Left ventricle myocardium superior (tissue), 1 donor: ENCODE measurements at regions not wholly inside any gene's neighbourhood (a gene's known extent, or its start where the extent isn't known, plus 50 kb on each side); places are given as distances from the start of the nearest gene placed in this dataset.

Experiments
- ATAC-seq: fragments of 200-7000 bp; cut with Tn5 transposase; one replicate; pipeline ENCODE4 v1.9.1; 2020; ENCODE audit warnings: mild to moderate bottlenecking, moderate library complexity
- DNase-seq: peaks from one replicate; pipeline ENCODE4 v3.0.0-alpha.2; 2020
- intact Hi-C: fragments of 100-400 bp; cut with micrococcal nuclease; formaldehyde crosslinking; loops from one replicate; pipeline ENCODE4 v1.11.0; 2022
- donor health status: DM: no; HTN: yes; CAD: no; lungs with severe emphysema.

- no peak for ATAC-seq
- intact Hi-C loops, result no loop called here
Observed at GRCh38 chr9:109967651-109968642, 187.9 kb downstream of the PALM2AKAP2 start.

GRCh38 chr9:109969011-109969410 is 189.0 kb downstream of the PALM2AKAP2 start:
- DNase-seq (no peak), ATAC-seq (peak; percentile 65)
- intact Hi-C loops, result no loop called here

More at GRCh38 chr9:109967651-109968642, 187.9 kb downstream of the PALM2AKAP2 start:
- DNase-seq, result no peak

- ATAC-seq (peak; percentile 34), DNase-seq (peak; percentile 38)
- intact Hi-C loops, result no loop called here
Observed at GRCh38 chr9:109969573-109970237, 189.7 kb downstream of the PALM2AKAP2 start.

GRCh38 chr9:109971226-109971625 is 191.2 kb downstream of the PALM2AKAP2 start:
- ATAC-seq, result no peak
- no peak for DNase-seq
- intact Hi-C loops, result no loop called here

DNA sequence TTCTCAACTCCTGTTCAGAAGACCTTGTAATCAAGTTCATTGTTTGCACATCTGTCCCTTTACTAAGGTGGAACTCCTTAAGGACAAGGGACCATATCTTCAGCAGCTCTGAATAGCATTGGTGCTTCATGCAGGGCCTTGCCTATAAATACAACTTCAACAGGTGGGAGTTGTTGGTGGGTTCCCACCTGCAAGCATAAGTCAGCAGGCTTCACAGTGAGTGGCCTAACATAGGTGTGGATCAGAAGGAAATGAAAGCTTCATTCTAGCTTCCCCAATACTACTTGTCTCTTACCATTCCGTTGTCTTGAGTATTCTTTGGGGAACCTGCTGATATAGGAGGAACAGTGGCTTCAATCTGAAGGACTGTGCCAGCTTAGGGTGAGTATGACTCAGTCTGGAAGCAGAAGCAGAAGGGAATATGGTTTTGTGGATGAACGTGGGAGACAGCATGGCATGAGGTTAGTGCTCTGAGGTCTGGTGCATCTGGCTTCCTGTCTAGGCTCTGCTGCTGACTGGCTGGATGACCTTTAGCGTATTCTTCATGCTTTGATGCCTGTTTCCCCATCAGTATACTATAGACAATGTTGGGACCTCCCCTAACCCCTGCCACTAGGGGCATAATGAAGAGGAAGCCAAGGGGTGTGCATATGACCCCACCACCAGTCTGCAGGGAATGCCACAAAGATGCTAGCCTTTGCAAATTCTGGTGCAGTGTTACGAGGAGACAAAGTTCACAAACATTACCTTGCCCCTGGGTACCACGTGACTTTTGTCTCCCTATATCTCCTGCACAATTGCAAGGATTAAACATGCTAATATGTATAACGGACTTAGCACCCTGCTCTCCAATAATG is 192.3 kb downstream of the PALM2AKAP2 start:
- intact Hi-C loops, result no loop called here
- DNase-seq (no peak), ATAC-seq (peak; percentile 17)

- DNase-seq, result no peak
- intact Hi-C loops, result no loop called here
- no peak for ATAC-seq
Observed at GRCh38 chr9:109973336-109973735, 193.3 kb downstream of the PALM2AKAP2 start.

- peak; percentile 82 for ATAC-seq
- intact Hi-C loops, result no loop called here
- DNase-seq, result peak; percentile 50
Observed at GRCh38 chr9:109974143-109974917, 194.3 kb downstream of the PALM2AKAP2 start.

- DNase-seq (no peak), ATAC-seq (no peak)
- intact Hi-C loops, result no loop called here
Observed at GRCh38 chr9:109974918-109975276, 194.9 kb downstream of the PALM2AKAP2 start.

DNA sequence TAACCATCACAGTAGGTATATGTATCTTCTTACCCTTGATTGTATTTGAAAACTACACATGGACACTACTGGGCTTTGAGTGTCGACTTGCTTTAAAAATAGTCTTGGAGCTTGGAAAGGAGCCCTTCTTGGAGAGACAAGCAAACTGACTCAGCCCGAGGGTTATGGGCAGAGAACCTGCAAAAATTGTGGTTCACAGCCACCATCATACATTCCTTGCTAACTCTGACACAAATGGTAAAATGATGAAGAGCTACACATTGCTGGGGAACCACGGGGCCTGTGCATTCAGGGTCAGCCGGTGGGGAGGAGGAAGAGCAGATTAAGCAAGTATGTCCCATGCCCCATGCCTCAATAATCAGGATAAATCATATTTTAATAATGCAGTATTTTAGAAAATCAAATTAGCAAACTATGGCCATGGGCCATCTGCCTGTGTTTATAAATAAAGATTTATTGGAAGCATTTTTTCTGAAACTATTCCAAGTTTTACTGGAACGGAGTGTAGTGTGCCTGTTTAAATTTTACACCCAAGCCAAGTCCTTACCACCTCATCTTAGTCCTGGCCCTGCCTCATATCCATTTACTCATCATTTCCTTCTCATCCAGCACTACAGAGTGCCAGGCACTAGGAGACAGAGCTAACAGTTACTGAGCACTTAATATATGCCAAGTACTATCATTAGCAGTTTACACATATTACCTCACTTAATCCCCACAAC is 195.7 kb downstream of the PALM2AKAP2 start:
- peak; percentile 28 for ATAC-seq
- no peak for DNase-seq
- intact Hi-C loops, result no loop called here

GRCh38 chr9:109976303-109976702 is 196.3 kb downstream of the PALM2AKAP2 start:
- ATAC-seq (no peak), DNase-seq (no peak)
- intact Hi-C loops, result no loop called here

- DNase-seq (no peak), ATAC-seq (no peak)
- intact Hi-C loops, result no loop called here
Observed at GRCh38 chr9:109977521-109977920, 197.5 kb downstream of the PALM2AKAP2 start.

DNA sequence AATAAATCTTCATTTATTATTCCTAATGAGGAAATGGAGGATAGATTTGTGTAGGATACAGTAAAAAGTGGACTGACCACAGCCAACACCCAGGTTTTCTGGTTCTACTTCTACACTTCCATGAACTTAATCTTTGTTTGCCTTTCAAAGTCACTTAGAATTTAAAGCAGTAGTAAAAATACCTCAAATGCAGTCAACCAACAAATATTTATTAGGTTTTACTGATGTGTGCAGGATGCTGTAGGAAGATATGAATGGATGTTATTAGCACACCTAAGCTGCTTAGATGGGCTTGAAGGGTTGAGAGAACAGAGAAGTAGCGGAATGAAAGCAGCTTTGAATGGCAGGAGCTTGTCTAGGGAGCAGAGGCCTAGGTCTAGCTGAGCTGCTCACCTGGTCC is 201.1 kb downstream of the PALM2AKAP2 start:
- DNase-seq (no peak), ATAC-seq (no peak)
- intact Hi-C loops, result no loop called here

- ATAC-seq, result no peak
- intact Hi-C loops, result no loop called here
- no peak for DNase-seq
Observed at GRCh38 chr9:109986521-109986991, 206.6 kb downstream of the PALM2AKAP2 start.

DNA sequence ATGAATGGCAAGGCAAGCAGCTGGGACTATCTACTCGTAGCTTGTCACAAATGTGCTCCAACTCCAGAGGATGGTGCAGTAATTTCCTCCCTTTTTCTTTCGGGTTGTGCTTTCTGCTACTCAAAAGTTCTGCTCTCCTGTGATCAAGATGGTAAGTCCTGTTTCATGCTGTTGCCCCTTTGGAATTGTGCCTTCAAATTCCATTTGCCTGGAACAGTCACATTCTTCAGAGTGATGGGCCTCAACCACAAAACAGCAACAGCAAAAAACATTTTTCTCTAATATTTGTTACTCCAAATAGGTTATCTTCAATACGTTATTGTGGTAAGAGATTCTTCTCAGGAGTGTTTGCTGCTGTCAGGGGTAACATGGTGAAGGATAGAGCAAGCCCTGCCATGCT is 209.3 kb downstream of the PALM2AKAP2 start:
- DNase-seq, result no peak
- no peak for ATAC-seq
- intact Hi-C loops, result no loop called here

GRCh38 chr9:109990541-109990940 is 210.5 kb downstream of the PALM2AKAP2 start:
- intact Hi-C loops, result no loop called here
- ATAC-seq (no peak), DNase-seq (no peak)

- intact Hi-C loops, result no loop called here
- DNase-seq (no peak), ATAC-seq (no peak)
Observed at GRCh38 chr9:109992293-109992692, 212.3 kb downstream of the PALM2AKAP2 start.

GRCh38 chr9:109993250-109993978 is 213.4 kb downstream of the PALM2AKAP2 start:
- intact Hi-C loops, result no loop called here
- ATAC-seq (no peak), DNase-seq (no peak)
